GM21717 (cell line): ENCODE measurements at regions not wholly inside any gene's neighbourhood (a gene's known extent, or its start where the extent isn't known, plus 50 kb on each side); places are given as distances from the start of the nearest gene placed in this dataset.

Source experiments
- ATAC-seq: cut with Tn5 transposase; IDR thresholded peaks from one replicate; pipeline ENCODE4 v1.9.1; 2021; ENCODE audit warnings: mild to moderate bottlenecking, moderate library complexity; ENCODE audit not compliant: unreplicated experiment

- ATAC-seq, result no peak
Observed at GRCh38 chr5:93800988-93801811, 59.8 kb upstream of the POU5F2 start.

- no peak for ATAC-seq
Observed at GRCh38 chr5:93794954-93795353, 53.6 kb upstream of the POU5F2 start.

GRCh38 chr5:93793159-93793781 lies 51.9 kb upstream of the POU5F2 start:
- no peak for ATAC-seq

GRCh38 chr5:93791518-93791972 lies 50.1 kb upstream of the POU5F2 start:
- no peak for ATAC-seq
